ENCODE measurements at regions not wholly inside any gene's neighbourhood (a gene's known extent, or its start where the extent isn't known, plus 50 kb on each side); places are given as distances from the start of the nearest gene placed in this dataset.

DNA sequence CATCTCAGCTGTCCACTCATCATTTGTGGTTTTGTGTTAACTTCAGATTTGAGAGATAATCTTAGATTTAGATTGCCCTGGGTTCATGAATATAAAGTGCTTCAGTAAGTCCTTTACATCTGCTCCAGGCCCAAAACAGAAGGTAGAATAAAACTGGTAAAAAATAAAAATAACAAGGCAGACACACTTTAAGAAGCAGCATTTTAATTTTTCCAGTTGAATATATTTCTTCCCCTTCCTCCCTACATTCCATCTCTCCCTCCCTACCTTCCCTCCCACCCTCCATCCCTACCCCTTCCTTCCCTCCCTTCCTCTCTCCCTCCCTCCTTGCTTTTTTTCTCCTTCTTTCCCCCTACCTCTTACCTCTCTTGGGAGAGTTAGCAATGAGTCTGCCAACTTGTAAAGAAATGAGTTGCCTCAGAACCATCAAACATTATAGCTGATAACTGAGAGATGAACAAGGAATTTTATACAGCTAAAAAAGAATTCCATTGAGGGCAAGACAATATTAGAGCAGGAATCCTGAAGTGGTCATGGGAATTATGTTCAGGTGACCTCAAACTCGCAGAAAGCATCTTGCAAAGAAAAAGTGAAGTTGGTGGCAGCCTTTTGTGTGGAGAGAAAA is 145.0 kb upstream of the SOX4 start:
- no peaks in the 10 kb centered on the region for H3K27me3 ChIP-seq (replicated peaks; ENCODE audit: insufficient read depth)
- TF ChIP-seq CTCF (IDR thresholded peaks at IDR 0.05) = no peak

DNA sequence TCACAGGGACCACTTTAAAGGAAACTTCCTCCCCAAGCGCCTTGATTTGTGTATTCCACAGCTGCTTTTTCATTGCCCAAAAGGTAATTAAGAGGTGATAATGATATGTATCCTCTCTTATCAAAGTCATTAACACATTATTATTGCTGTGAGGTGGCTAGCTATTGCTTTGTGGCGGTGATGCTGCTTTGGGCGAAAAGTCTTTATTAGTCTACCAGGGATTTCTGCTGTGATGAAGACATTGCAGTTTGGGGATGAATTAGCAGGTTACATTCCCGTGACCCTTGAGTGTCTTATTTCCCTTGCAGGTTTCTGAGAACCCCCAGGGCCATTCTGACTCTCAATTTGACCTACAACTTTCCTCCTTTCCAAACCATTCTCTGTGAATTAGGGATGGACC is 143.4 kb upstream of the SOX4 start:
- ATAC-seq (ENCODE audit: insufficient number of reproducible peaks, low FRiP score, low read depth) = no peak
- Histone ChIP-seq H3K36me3 (no peaks in the 10 kb centered on the region), H3K27me3 (replicated peaks; ENCODE audit: insufficient read depth) (no peaks in the 10 kb centered on the region), H3K4me1 (ENCODE audit: control insufficient read depth in 1 of 2, low read depth in 2 of 2) (no peaks in the 10 kb centered on the region), H3K27ac (no peak overlapping the region), H3K4me3 (no peak overlapping the region), H3K9me3 (no peaks in the 10 kb centered on the region)
- DNase-seq (ENCODE audit: low spot score) = no peak
- TF ChIP-seq CTCF (IDR thresholded peaks at IDR 0.05) = no peak

More for the DNA sequence above, 145.0 kb upstream of the SOX4 start:
- no peaks in the 10 kb centered on the region for H3K36me3 ChIP-seq
- no peaks in the 10 kb centered on the region for H3K9me3 ChIP-seq
- no peak overlapping the region for H3K27ac ChIP-seq
- DNase-seq (ENCODE audit: low spot score) (no peak), ATAC-seq (ENCODE audit: insufficient number of reproducible peaks, low FRiP score, low read depth) (no peak)
- H3K4me3 ChIP-seq = no peak overlapping the region
- H3K4me1 ChIP-seq (ENCODE audit: control insufficient read depth in 1 of 2, low read depth in 2 of 2) = no peaks in the 10 kb centered on the region

- no peaks in the 10 kb centered on the region for H3K36me3 ChIP-seq
- H3K4me3 ChIP-seq = no peak overlapping the region
- no peak for ATAC-seq (ENCODE audit: insufficient number of reproducible peaks, low FRiP score, low read depth)
- no peaks in the 10 kb centered on the region for H3K9me3 ChIP-seq
- no peak for TF ChIP-seq CTCF (IDR thresholded peaks at IDR 0.05)
- no peaks in the 10 kb centered on the region for H3K4me1 ChIP-seq (ENCODE audit: control insufficient read depth in 1 of 2, low read depth in 2 of 2)
- DNase-seq (ENCODE audit: low spot score) = no peak
- H3K27me3 ChIP-seq (replicated peaks; ENCODE audit: insufficient read depth) = no peaks in the 10 kb centered on the region
- no peak overlapping the region for H3K27ac ChIP-seq
Measured at GRCh38 chr6:21450628-21451027, 142.9 kb upstream of the SOX4 start.

DNA sequence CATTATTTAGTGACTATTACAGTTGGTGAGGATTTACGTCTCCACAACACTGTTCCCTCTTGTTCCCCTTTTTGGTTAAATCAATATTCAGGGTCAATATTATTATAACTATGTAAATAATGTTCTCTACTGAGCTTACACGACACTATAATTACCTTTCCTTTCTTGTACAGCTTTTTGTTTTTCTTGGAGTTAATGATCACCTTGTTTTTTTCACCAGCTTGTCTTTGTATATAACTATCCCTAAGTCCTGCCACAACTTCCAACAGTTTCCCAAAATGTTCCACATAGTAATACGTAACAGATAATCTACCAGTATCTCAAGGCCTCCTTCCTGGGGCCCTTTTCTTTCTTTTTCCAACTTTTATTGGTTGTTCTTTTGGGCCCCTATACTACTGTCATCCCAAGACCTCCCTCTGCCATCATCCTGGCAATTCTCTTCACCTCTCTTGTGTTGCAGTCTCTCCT is 142.0 kb upstream of the SOX4 start:
- TF ChIP-seq CTCF (IDR thresholded peaks at IDR 0.05) = no peak
- Histone ChIP-seq H3K27me3 (replicated peaks; ENCODE audit: insufficient read depth) (no peaks in the 10 kb centered on the region), H3K4me1 (ENCODE audit: control insufficient read depth in 1 of 2, low read depth in 2 of 2) (no peaks in the 10 kb centered on the region), H3K36me3 (no peaks in the 10 kb centered on the region), H3K4me3 (no peak overlapping the region), H3K9me3 (no peaks in the 10 kb centered on the region), H3K27ac (no peak overlapping the region)
- no peak for DNase-seq (ENCODE audit: low spot score)
- ATAC-seq (ENCODE audit: insufficient number of reproducible peaks, low FRiP score, low read depth) = no peak

DNA sequence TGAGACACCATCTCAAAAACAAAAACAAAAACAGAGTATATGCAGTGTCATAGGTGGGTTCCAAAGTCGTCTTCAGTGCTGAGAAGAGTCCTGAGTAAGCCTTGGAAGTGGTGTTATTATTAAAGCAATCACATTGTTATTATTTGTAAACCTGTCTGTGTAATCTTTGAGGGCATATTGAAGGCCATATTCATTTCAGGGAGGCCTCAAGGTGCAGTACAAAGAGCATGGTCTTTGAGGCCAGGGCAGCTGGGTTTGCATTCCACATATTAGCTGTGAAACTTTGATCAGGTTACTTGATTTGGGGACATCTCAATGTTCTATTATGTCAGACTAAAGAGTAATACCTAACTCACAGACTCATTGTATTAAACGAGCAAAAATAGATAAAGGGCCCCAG is 139.3 kb upstream of the SOX4 start:
- DNase-seq (ENCODE audit: low spot score) (no peak), ATAC-seq (ENCODE audit: insufficient number of reproducible peaks, low FRiP score, low read depth) (no peak)
- H3K27ac ChIP-seq = no peak overlapping the region
- no peak overlapping the region for H3K4me3 ChIP-seq
- TF ChIP-seq CTCF (IDR thresholded peaks at IDR 0.05) = no peak
- no peaks in the 10 kb centered on the region for H3K9me3 ChIP-seq
- H3K27me3 ChIP-seq (replicated peaks; ENCODE audit: insufficient read depth) = no peaks in the 10 kb centered on the region
- H3K4me1 ChIP-seq (ENCODE audit: control insufficient read depth in 1 of 2, low read depth in 2 of 2) = no peaks in the 10 kb centered on the region
- no peaks in the 10 kb centered on the region for H3K36me3 ChIP-seq

Data from thoracic aorta (tissue), 2 donors.